NCI-H1436 treated with DMSO at 0.1 percent for 48 hours (cell line): ENCODE measurements at regions not wholly inside any gene's neighbourhood (a gene's known extent, or its start where the extent isn't known, plus 50 kb on each side); places are given as distances from the start of the nearest gene placed in this dataset.
"Not testable (repeated sequence)": the region's sequence is repeated elsewhere in the genome, so short reads cannot be mapped to it uniquely, and the experiment has no call there.

ENCODE experiments used
- DNase-seq: peaks from one replicate; lab custom pipeline; 2025; lab: John Stamatoyannopoulos, UW

- DNase-seq, result no peak
Measured at GRCh38 chr10:28859791-28860190, 182.5 kb downstream of the BAMBI start.

- no peak for DNase-seq
Measured at GRCh38 chr10:28862219-28862618, 184.9 kb downstream of the BAMBI start.

GRCh38 chr10:28869606-28870201 lies 192.4 kb downstream of the BAMBI start:
- no peak for DNase-seq

- DNase-seq, result no peak
Measured at GRCh38 chr10:28871665-28872064, 194.3 kb downstream of the BAMBI start.

GRCh38 chr10:28872587-28873165 lies 195.4 kb downstream of the BAMBI start:
- DNase-seq, result no peak

- no peak for DNase-seq
Measured at GRCh38 chr10:28873540-28873939, 196.2 kb downstream of the BAMBI start.

- no peak for DNase-seq
Measured at GRCh38 chr10:28874210-28874609, 196.9 kb downstream of the BAMBI start.

GRCh38 chr10:28875549-28876081 lies 198.3 kb downstream of the BAMBI start:
- DNase-seq, result no peak

GRCh38 chr10:28878236-28878970 lies 201.1 kb downstream of the BAMBI start:
- no peak for DNase-seq

- no peak for DNase-seq
Measured at GRCh38 chr10:28879246-28879645, 201.9 kb downstream of the BAMBI start.

GRCh38 chr10:28879875-28880682 lies 202.8 kb downstream of the BAMBI start:
- no peak for DNase-seq

GRCh38 chr10:28880683-28880950 lies 203.3 kb downstream of the BAMBI start:
- no peak for DNase-seq

GRCh38 chr10:28881171-28881882 lies 204.0 kb downstream of the BAMBI start:
- DNase-seq, result no peak

GRCh38 chr10:28883741-28884423 lies 206.6 kb downstream of the BAMBI start:
- DNase-seq, result no peak

- DNase-seq, result no peak
Measured at GRCh38 chr10:28890121-28890950, 213.0 kb downstream of the BAMBI start.

- DNase-seq, result no peak
Measured at GRCh38 chr10:28891058-28891713, 213.9 kb downstream of the BAMBI start.

- DNase-seq, result no peak
Measured at GRCh38 chr10:28892818-28893547, 215.7 kb downstream of the BAMBI start.

GRCh38 chr10:28894146-28894545 lies 216.8 kb downstream of the BAMBI start:
- no peak for DNase-seq

GRCh38 chr10:28895671-28896070 lies 218.3 kb downstream of the BAMBI start:
- not testable (repeated sequence) for DNase-seq
